OCI-LY7 (cell line): ENCODE measurements at regions not wholly inside any gene's neighbourhood (a gene's known extent, or its start where the extent isn't known, plus 50 kb on each side); places are given as distances from the start of the nearest gene placed in this dataset.

ENCODE experiments used
- BruUV-seq: library from RNA; stranded (reverse); fragments of 400-500 nt; replicated peaks from 2 replicates; lab custom pipeline; 2021; lab: Mats Ljungman, UMichigan
- CTCF ChIA-PET: fragments of 300-600 bp; sonication (Branson Sonifier 250); formaldehyde crosslinking; loops from one replicate; lab custom pipeline; 2022; ENCODE audit warnings: antibody characterized with exemption; ENCODE audit not compliant: unreplicated experiment; lab: Charles Lee
- POLR2A ChIA-PET: fragments of 300-600 bp; sonication (Branson Sonifier 250); formaldehyde crosslinking; loops from one replicate; lab custom pipeline; 2022; ENCODE audit warnings: antibody characterized with exemption; lab: Charles Lee
- DNase-seq: peaks from one replicate; pipeline ENCODE4 v3.0.0-alpha.2; 2015; ENCODE audit warnings: low spot score
- H2AFZ ChIP-seq: fragments of 200-600 bp; sonication (generic), shearing (Covaris generic); 2 replicates; pipeline ENCODE4 v1.6.1; 2014; ENCODE audit warnings: mild to moderate bottlenecking, antibody characterized with exemption, low read length, moderate library complexity
- H3K27ac ChIP-seq: fragments of 200-600 bp; sonication (generic); 2 replicates; pipeline ENCODE4 v1.5.1; 2014; ENCODE audit warnings: mixed run types, low read depth, mild to moderate bottlenecking, moderate library complexity, low read length, inconsistent platforms; ENCODE audit not compliant: poor library complexity, severe bottlenecking
- H3K36me3 ChIP-seq: fragments of 200-600 bp; sonication (generic); 2 replicates; pipeline ENCODE4 v1.6.1; 2014; ENCODE audit warnings: mild to moderate bottlenecking, antibody characterized with exemption, low read length, moderate library complexity, mixed read lengths; ENCODE audit not compliant: insufficient read depth
- H3K4me1 ChIP-seq: fragments of 200-600 bp; sonication (generic); 2 replicates; pipeline ENCODE4 v1.5.1; 2014; ENCODE audit warnings: mild to moderate bottlenecking, low read length; ENCODE audit not compliant: insufficient read depth, poor library complexity, severe bottlenecking
- H3K4me2 ChIP-seq: fragments of 200-600 bp; sonication (generic); 2 replicates; pipeline ENCODE4 v1.6.1; 2014; ENCODE audit warnings: mild to moderate bottlenecking, low read length
- H3K4me3 ChIP-seq: fragments of 200-600 bp; sonication (generic); 2 replicates; pipeline ENCODE4 v1.5.1; 2014; ENCODE audit warnings: mild to moderate bottlenecking, low read depth, low read length; ENCODE audit not compliant: poor library complexity, severe bottlenecking
- H3K79me2 ChIP-seq: fragments of 200-600 bp; sonication (generic); 2 replicates; pipeline ENCODE4 v1.6.1; 2016; ENCODE audit warnings: low read depth, mild to moderate bottlenecking, low read length, moderate library complexity, mixed read lengths; ENCODE audit not compliant: insufficient read depth
- H3K9me2 ChIP-seq: fragments of 200-600 bp; sonication (generic); 2 replicates; pipeline ENCODE4 v1.6.1; 2016; ENCODE audit warnings: mild to moderate bottlenecking, low read length, mixed read lengths; ENCODE audit not compliant: insufficient read depth
- H3K9me3 ChIP-seq: fragments of 200-600 bp; sonication (generic); 2 replicates; pipeline ENCODE4 v1.6.1; 2014; ENCODE audit warnings: mild to moderate bottlenecking, mixed run types, low read length, mixed read lengths
- H4K20me1 ChIP-seq: fragments of 200-600 bp; sonication (generic); 2 replicates; pipeline ENCODE4 v1.6.1; 2014; ENCODE audit warnings: mild to moderate bottlenecking, antibody characterized with exemption, low read length, moderate library complexity, mixed read lengths; ENCODE audit not compliant: insufficient read depth
- EZH2phosphoT487 ChIP-seq: fragments of 200-600 bp; sonication (generic); IDR thresholded peaks from 2 replicates; pipeline ENCODE4 v1.6.1; 2018; ENCODE audit warnings: low read depth, borderline replicate concordance, mild to moderate bottlenecking, mixed run types, antibody characterized with exemption, low read length, moderate library complexity, mixed read lengths
- intact Hi-C: fragments of 100-400 bp; cut with micrococcal nuclease; formaldehyde crosslinking; loops from one replicate; pipeline ENCODE4 v1.10.0; 2022; ENCODE audit not compliant: unreplicated experiment
- TF ChIP-seq, protein P1 (sequence below): fragments of 200-600 bp; sonication (generic); conservative IDR thresholded peaks from 2 replicates; pipeline ENCODE4 v1.5.1; 2014; ENCODE audit warnings: mild to moderate bottlenecking, antibody characterized with exemption, low read length, moderate library complexity, mixed read lengths

DNA sequence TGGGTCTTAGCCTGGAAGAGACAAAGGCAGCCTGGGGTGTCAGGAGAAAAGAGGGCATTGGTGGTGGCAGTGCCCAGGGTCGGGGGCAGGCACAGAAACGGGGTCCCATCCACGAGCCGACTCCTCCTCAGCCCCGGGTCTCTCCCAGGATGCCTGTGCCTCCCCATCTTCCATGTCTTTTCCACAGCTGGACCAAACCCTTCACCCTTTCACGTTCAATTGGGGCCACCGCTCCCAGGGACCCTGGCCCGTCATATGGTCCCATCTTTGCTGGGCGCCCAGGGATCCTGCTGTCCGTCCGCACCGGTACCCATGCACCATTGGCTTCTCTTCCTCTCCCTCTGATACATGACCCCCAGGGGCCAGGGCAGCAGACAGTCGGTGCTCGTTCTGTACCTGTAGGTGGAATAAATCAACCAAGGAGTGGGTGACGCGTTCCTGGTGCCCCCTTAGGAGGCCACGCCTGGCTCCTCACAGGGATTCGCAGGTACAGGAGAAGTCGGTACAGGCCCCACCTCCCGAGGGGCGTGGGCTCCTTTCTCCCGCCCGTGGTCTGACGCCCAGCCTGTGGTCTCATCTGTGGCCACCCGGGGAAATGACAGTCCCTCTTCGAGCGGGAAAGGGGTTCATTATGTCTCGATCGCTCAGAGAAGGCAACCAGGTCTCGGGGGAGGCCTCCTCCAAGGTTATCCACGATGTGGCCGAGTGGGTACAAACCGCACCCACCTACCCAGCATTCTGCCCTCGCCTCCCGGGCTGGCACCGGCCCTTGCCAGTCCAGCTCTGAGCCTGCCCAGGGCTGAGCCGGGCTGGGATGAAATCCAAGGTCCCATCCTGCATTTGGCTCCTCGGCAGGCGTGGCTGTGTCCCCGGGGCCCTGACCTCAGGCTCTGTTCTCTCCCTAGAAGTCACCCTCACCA is 1493.6 kb downstream of the BRD1 start:
- intact Hi-C loops, result no loop called here
- no peak for DNase-seq
- POLR2A ChIA-PET, result no interaction called here
- no peak overlapping the region for H3K4me3 ChIP-seq
- H3K4me2 ChIP-seq, result no peak overlapping the region
- H4K20me1 ChIP-seq, result no peaks in the 10 kb centered on the region
- CTCF ChIA-PET, result no interaction called here
- no peaks in the 10 kb centered on the region for H3K79me2 ChIP-seq
- BruUV-seq, result no TSS peak
- H3K27ac ChIP-seq, result no peak overlapping the region
- TF ChIP-seq, protein P1, sequence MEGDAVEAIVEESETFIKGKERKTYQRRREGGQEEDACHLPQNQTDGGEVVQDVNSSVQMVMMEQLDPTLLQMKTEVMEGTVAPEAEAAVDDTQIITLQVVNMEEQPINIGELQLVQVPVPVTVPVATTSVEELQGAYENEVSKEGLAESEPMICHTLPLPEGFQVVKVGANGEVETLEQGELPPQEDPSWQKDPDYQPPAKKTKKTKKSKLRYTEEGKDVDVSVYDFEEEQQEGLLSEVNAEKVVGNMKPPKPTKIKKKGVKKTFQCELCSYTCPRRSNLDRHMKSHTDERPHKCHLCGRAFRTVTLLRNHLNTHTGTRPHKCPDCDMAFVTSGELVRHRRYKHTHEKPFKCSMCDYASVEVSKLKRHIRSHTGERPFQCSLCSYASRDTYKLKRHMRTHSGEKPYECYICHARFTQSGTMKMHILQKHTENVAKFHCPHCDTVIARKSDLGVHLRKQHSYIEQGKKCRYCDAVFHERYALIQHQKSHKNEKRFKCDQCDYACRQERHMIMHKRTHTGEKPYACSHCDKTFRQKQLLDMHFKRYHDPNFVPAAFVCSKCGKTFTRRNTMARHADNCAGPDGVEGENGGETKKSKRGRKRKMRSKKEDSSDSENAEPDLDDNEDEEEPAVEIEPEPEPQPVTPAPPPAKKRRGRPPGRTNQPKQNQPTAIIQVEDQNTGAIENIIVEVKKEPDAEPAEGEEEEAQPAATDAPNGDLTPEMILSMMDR, result no peak
- no peak for TF ChIP-seq EZH2phosphoT487
- no peak overlapping the region for H2AFZ ChIP-seq
- H3K36me3 ChIP-seq, result no peaks in the 10 kb centered on the region
- no peaks in the 10 kb centered on the region for H3K4me1 ChIP-seq
- H3K9me3 ChIP-seq, result no peaks in the 10 kb centered on the region
- H3K9me2 ChIP-seq, result no peaks in the 10 kb centered on the region

DNA sequence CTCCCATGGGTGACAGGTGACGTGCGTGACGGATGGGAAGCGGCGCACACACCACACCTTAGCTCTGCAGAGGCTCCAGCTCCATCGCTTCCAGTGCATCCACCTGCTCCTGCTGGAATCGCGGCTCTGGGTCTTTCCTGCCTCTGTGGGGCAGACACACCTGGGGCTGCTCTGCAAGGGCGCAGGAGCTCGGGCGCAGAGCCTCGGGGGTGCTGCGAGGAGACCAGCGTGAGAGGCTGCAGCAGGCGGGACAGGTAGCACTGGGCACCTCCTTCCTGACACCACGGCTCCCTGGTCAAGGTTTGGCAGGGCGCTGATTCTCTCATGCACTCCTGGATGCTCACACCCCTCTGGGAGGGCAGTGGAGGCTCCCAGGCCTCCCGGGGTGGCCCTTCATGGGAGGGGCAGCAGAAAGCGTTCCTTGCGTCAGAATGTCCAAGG is 1494.3 kb downstream of the BRD1 start:
- DNase-seq, result no peak
- Histone ChIP-seq H3K36me3 (no peaks in the 10 kb centered on the region), H3K9me3 (no peaks in the 10 kb centered on the region), H3K4me1 (no peaks in the 10 kb centered on the region), H3K27ac (no peak overlapping the region), H2AFZ (no peak overlapping the region), H3K9me2 (no peaks in the 10 kb centered on the region), H4K20me1 (no peaks in the 10 kb centered on the region), H3K79me2 (no peaks in the 10 kb centered on the region), H3K4me2 (no peak overlapping the region), H3K4me3 (no peak overlapping the region)
- CTCF ChIA-PET, result no interaction called here
- intact Hi-C loops, result no loop called here
- TF ChIP-seq, protein P1, result no peak
- no peak for TF ChIP-seq EZH2phosphoT487
- BruUV-seq, result no TSS peak
- POLR2A ChIA-PET, result no interaction called here
